ENCODE measurements at regions not wholly inside any gene's neighbourhood (a gene's known extent, or its start where the extent isn't known, plus 50 kb on each side); places are given as distances from the start of the nearest gene placed in this dataset.
A peak's percentile ranks its signal among the peaks of the same experiment; 100 is the strongest.
"Not testable (repeated sequence)": the region's sequence is repeated elsewhere in the genome, so short reads cannot be mapped to it uniquely, and the experiment has no call there.

GRCh38 chr9:31573561-31573960 is 810.9 kb upstream of the ACO1 start:
- DNase-seq (ENCODE audit: insufficient read length, low spot score) = no peak
- TF ChIP-seq POLR2A (IDR thresholded peaks at IDR 0.05; ENCODE audit: low read depth, low read length) = no peak
- FAIRE-seq = no peak

GRCh38 chr9:31574006-31574765 is 810.3 kb upstream of the ACO1 start:
- TF ChIP-seq POLR2A (IDR thresholded peaks at IDR 0.05; ENCODE audit: low read depth, low read length) = no peak
- DNase-seq (ENCODE audit: insufficient read length, low spot score) = no peak
- no peak for FAIRE-seq

- no peak for TF ChIP-seq POLR2A (IDR thresholded peaks at IDR 0.05; ENCODE audit: low read depth, low read length)
- no peak for DNase-seq (ENCODE audit: insufficient read length, low spot score)
- FAIRE-seq = no peak
Measured at GRCh38 chr9:31582071-31582470, 802.4 kb upstream of the ACO1 start.

- TF ChIP-seq POLR2A (IDR thresholded peaks at IDR 0.05; ENCODE audit: low read depth, low read length) = no peak
- FAIRE-seq (no peak), DNase-seq (ENCODE audit: insufficient read length, low spot score) (no peak)
Measured at GRCh38 chr9:31582561-31582960, 801.9 kb upstream of the ACO1 start.

GRCh38 chr9:31585158-31585557 is 799.3 kb upstream of the ACO1 start:
- no peak for TF ChIP-seq POLR2A (IDR thresholded peaks at IDR 0.05; ENCODE audit: low read depth, low read length)
- no peak for FAIRE-seq
- no peak for DNase-seq (ENCODE audit: insufficient read length, low spot score)

- no peak for DNase-seq (ENCODE audit: insufficient read length, low spot score)
- FAIRE-seq = no peak
- TF ChIP-seq POLR2A (IDR thresholded peaks at IDR 0.05; ENCODE audit: low read depth, low read length) = no peak
Measured at GRCh38 chr9:31587146-31587545, 797.3 kb upstream of the ACO1 start.

- TF ChIP-seq POLR2A (IDR thresholded peaks at IDR 0.05; ENCODE audit: low read depth, low read length) = no peak
- FAIRE-seq (no peak), DNase-seq (ENCODE audit: insufficient read length, low spot score) (no peak)
Measured at GRCh38 chr9:31588006-31588405, 796.4 kb upstream of the ACO1 start.

GRCh38 chr9:31588756-31589155 is 795.7 kb upstream of the ACO1 start:
- no peak for TF ChIP-seq POLR2A (IDR thresholded peaks at IDR 0.05; ENCODE audit: low read depth, low read length)
- DNase-seq (ENCODE audit: insufficient read length, low spot score) (no peak), FAIRE-seq (no peak)

GRCh38 chr9:31590091-31590490 is 794.4 kb upstream of the ACO1 start:
- no peak for TF ChIP-seq POLR2A (IDR thresholded peaks at IDR 0.05; ENCODE audit: low read depth, low read length)
- no peak for DNase-seq (ENCODE audit: insufficient read length, low spot score)
- no peak for FAIRE-seq

GRCh38 chr9:31597086-31597485 is 787.4 kb upstream of the ACO1 start:
- not testable (repeated sequence) for DNase-seq (ENCODE audit: insufficient read length, low spot score); FAIRE-seq

GRCh38 chr9:31597977-31598376 is 786.5 kb upstream of the ACO1 start:
- TF ChIP-seq POLR2A (IDR thresholded peaks at IDR 0.05; ENCODE audit: low read depth, low read length) = no peak
- DNase-seq (ENCODE audit: insufficient read length, low spot score) (peak; percentile 3), FAIRE-seq (no peak)

- FAIRE-seq (no peak), DNase-seq (ENCODE audit: insufficient read length, low spot score) (no peak)
- TF ChIP-seq POLR2A (IDR thresholded peaks at IDR 0.05; ENCODE audit: low read depth, low read length) = no peak
Measured at GRCh38 chr9:31601666-31602065, 782.8 kb upstream of the ACO1 start.

- DNase-seq (ENCODE audit: insufficient read length, low spot score) (no peak), FAIRE-seq (no peak)
- TF ChIP-seq POLR2A (IDR thresholded peaks at IDR 0.05; ENCODE audit: low read depth, low read length) = no peak
Measured at GRCh38 chr9:31604531-31604930, 779.9 kb upstream of the ACO1 start.

GRCh38 chr9:31605164-31605563 is 779.3 kb upstream of the ACO1 start:
- no peak for TF ChIP-seq POLR2A (IDR thresholded peaks at IDR 0.05; ENCODE audit: low read depth, low read length)
- DNase-seq (ENCODE audit: insufficient read length, low spot score) (no peak), FAIRE-seq (no peak)

- FAIRE-seq = no peak
- no peak for TF ChIP-seq POLR2A (IDR thresholded peaks at IDR 0.05; ENCODE audit: low read depth, low read length)
- DNase-seq (ENCODE audit: insufficient read length, low spot score) = no peak
Measured at GRCh38 chr9:31606678-31607077, 777.8 kb upstream of the ACO1 start.

- no peak for DNase-seq (ENCODE audit: insufficient read length, low spot score)
- TF ChIP-seq POLR2A (IDR thresholded peaks at IDR 0.05; ENCODE audit: low read depth, low read length) = no peak
- FAIRE-seq = no peak
Measured at GRCh38 chr9:31608416-31608815, 776.0 kb upstream of the ACO1 start.

Measured in H54 (cell line).